ENCODE measurements at regions not wholly inside any gene's neighbourhood (a gene's known extent, or its start where the extent isn't known, plus 50 kb on each side); places are given as distances from the start of the nearest gene placed in this dataset.

DNA sequence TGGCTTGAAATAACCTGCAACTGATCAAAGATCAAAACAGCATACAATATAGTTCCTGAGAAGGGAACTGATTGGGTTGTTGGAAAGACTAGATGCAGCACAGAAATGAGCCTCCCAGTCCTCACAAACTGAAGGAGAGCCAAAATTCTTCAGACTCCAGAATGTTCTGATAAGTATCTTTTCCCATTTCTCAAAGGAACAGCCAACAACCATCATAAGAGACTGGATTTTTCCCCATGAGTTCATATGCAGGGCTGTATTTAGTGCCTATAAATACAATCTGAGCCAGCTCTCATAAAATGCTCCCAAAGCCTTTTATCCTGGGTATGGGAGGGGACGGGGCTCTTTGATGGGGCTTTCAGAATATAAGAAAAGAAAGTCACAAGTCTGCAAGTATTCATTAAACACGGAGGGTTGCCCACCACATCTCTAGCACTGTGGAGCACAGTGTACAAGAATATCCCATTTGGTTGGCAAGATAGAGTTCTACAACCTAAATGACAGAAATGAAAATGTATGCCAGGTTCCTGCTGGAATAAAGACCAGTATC is 50.7 kb upstream of the LYVE1 start:
- no peak for DNase-seq (ENCODE audit: low read depth in 2 of 2)

DNA sequence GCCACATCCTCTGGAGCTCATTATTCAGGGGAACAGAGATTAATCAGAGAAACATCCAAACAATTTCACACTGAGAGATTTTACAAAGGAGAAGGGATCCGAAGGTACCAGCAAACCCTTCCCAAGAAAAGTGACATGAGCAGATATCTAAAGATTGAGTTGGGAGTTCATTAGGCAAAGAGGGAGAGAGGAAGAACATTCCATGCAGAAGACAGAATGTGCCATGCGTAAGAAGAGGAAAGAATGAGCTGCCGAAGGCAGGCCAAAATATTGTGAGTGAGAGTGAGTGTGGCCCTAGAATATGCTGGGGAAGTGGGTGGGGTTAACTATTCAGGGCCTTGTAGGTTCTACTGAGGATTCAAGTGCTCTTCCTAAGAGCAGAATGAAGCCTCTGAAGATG is 50.0 kb upstream of the LYVE1 start:
- DNase-seq (ENCODE audit: low read depth in 2 of 2): no peak

Measured in dermis microvascular lymphatic vessel endothelial cell (primary cell).